ENCODE measurements at regions not wholly inside any gene's neighbourhood (a gene's known extent, or its start where the extent isn't known, plus 50 kb on each side); places are given as distances from the start of the nearest gene placed in this dataset.
"Not testable (repeated sequence)": the region's sequence is repeated elsewhere in the genome, so short reads cannot be mapped to it uniquely, and the experiment has no call there.

DNA sequence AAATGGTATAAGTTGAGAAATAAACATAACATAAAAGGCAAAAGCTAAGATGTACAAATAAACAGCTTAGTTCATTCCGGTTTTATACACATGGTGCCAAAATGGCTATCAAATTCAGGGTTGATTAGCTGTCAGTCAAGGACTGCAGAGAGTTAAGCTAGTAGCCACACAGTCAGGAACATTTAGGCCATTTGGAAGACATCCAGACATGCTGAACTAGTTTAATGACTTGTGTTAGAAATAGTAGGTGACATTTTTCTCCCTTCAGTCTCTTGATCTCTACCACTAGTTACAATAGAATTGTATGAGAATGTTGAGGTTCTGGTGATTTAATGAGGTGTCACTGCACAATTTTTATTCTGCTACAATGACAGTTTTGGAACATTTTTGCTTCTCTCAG is 394.4 kb upstream of the SPHKAP start:
- no peak for DNase-seq

DNA sequence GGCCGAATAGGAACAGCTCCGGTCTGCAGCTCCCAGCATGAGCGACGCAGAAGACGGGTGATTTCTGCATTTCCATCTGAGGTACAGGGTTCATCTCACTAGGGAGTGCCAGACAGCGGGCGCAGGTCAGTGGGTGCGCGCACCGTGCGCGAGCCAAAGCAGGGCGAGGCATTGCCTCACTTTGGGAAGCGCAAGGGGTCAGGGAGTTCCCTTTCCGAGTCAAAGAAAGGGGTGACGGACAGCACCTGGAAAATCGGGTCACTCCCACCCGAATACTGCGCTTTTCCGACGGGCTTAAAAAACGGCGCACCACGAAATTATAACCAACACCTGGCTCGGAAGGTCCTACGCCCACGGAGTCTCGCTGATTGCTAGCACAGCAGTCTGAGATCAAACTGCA is 386.8 kb upstream of the SPHKAP start:
- DNase-seq: not testable (repeated sequence)

DNA sequence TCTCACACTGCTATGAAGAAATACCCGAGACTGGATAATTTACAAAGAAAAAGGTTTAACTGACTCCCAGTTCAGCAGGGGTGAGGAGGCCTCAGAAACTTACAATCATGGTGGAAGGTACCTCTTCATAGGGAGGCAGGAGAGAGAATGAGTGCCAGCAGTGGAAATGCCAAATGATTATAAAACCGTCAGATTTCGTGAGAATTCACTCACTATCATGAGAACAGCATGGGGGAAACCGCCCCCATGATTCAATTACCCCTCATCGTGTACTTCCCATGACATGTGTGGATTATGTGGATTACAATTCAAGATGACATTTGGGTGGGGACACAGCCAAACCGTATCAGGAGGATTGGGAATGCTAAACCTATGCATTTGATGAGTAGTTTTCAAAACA is 380.3 kb upstream of the SPHKAP start:
- DNase-seq: no peak

DNA sequence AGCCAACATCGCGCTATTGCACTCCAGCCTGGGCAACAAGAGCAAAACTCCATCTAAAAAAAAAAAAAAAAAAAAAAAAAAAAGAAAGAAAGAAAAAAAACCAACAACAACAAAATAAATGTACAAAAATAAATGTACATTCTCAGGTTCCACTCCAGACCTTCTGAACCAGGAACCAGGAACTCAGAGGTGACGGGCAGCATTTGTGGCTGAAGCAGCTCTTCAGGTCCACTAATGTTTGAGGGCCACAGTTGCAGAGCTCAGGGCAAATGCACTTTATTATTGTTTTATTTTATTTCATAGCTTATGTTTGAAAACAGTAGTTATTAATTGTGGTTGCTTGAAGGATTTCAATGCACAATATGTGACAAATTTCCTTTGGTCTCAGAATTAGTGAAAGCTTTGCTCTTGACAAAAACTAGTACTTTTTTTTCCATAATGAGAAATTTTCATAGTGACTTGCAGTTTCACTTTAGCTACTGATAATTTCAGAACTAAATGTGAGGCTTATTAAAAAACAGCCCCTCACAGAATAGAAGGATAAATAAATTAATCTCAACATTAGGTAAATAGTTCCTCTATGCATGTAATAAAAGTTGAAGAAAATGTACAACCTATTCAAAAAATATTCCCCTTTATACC is 378.4 kb upstream of the SPHKAP start:
- DNase-seq: no peak

DNA sequence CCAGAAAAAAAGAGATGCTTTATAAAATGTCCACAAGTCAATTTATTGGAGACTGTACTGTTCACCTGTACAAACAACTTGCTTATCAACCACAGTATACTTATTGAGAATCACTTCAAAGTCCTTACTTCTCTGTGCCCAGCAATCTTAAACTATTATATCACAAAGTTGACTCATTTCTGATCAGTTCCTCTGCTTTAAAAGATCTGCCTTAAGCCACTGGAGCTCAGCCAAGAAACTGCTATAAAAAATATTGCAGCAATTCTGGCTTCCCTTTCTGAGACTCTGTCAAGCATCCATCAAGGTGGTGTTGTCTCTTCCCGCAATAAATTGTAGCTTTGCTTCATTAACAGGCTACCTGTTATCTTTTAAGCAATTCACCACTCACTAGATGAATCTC is 375.2 kb upstream of the SPHKAP start:
- DNase-seq: no peak

DNA sequence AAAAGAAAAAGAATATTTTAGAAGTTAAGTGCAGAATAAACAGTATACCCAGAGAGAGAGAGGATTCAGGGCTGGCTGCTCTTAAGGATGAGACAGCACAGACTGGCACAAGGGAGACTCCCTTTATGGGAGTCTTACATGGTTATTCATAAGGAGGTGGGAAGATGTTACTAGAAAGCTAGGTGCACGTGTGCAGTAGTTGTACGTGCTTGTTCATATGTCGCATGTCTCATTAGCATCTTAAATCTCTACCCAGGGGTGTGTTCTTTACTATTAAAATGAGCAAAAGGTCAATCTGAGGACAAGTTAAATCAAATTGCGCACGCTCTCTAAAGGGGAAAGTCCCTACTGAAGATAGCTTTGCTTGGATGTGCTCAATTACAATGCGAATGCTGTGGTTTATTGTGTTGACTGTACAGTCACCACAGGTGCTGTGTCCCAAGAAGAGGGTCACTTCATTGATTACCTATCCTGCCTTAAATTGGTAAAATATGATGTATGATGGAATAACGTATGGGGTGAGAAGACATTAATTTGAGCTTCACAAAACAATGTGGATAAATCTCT is 368.0 kb upstream of the SPHKAP start:
- DNase-seq: no peak

DNA sequence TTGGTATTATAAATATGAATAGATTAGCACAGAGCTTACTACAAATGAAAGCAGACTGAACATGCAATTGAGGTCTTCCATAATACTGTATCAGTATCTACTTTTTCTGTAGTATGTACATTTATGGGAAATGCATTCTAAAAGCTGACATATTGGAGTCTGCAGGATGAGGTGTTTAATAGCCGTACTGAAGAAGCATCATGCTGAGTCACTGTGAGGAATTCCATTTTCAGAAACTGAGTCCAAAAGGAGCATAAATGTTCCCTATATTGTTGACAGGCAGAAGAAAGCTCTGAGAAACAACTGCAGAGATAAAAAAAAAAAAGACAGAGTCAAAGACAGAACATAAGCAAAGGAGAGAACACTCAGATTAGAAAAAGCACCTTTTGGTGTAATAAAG is 366.7 kb upstream of the SPHKAP start:
- no peak for DNase-seq

DNA sequence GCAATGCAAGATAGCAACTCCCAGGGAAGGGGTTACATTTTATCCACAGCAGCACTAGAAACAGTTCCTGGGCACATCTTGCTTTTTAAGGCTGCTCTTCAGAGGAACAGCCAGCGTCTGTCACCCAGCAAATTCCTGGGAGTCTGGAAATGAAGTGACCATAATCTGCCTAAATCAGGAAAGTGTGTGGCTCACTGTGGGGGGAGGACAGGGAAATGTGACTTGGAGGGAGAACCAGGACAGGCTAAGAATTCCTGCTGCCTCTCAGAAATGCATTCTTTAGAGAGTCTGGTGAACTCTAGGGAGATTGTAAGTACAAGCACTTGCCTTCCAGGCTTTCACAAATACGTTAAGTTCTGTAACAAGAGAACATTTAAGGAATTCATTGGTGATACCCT is 364.3 kb upstream of the SPHKAP start:
- no peak for DNase-seq

DNA sequence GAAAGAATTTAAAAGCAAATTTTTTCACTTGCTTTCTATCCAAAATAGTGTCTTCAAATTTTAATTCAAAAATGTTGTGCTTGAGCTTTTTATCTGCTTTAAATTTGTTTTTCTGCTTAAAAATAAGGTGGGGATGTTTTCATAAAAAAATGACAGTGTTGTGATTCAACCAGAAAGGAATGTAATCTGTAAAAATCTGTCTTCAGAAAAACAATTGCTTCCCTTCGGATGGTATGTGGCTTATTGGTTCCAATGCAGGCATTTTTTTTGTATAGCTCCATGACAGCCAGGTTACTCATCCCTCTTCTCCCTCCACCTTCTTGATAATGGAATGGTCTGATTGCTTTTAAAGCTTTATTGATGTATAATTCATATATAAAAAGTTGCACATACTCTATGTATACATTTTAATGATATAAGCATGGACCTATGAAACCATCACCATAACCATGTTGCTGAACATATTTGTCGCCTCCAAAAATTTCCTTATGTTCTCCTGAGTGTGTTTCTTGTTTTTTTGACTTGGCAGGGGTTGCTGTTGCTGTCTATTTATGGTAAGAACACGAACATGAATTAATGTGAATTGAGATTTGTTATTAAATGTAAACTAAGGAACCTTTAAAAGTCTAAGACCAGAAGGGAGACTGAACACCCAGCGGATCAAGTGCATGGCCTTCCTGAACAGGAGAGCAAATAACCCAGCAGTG is 363.7 kb upstream of the SPHKAP start:
- DNase-seq: no peak

DNA sequence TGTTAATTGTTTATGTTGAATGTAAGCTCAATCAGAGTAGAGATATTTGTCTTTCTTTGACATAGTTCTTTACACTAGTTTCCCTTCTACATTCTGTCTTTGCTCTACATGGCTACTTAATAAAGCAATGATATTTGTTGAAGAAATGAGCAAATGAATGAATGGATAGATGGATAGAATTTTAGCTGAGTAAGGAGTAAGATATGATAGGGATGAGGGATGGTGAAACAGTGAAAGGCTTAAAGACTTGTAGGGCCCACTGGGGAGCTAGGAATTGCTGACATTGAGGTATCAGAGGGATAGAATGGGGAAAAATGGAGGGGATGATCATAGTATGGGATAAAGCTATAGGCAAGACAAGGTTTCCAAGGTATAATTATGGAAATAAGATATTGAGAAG is 361.6 kb upstream of the SPHKAP start:
- DNase-seq: no peak

DNA sequence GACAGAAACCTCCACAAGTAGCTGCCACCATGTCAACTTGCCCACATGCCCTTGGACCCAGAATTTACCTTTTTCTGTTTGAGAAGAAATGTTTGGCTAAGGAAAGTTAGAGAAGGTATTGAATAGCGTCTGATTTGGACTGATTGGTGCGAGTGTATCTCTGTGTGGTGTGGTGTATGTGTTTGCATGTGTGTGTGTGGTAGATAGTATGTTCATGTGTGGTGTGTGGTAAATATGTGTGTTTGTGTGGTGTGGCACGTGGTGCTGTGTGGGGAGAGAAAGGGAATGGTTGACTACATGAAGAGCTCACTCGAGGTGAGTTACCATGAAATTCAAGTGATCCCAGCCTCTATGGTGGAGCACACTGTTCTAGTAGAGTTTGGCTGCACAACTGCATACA is 360.8 kb upstream of the SPHKAP start:
- no peak for DNase-seq

DNA sequence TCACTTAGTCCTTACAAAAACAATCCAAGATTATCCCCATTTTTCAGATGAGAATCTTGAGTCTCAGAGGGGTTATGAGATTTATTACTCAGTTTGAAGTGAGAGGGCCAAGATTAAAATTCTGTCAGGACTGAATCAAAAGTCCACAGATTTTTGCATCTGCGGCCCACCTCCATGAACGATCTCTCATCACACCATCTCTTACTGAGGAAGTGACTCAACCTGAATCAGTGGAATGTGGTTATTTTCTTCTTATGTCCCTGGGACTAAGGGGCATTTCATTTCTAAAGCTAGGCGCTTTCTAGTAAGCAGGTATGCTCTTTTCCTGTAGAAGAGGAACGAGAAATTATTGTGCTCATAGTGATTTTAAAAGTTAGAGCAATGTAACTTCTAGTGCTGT is 360.3 kb upstream of the SPHKAP start:
- DNase-seq: no peak

DNA sequence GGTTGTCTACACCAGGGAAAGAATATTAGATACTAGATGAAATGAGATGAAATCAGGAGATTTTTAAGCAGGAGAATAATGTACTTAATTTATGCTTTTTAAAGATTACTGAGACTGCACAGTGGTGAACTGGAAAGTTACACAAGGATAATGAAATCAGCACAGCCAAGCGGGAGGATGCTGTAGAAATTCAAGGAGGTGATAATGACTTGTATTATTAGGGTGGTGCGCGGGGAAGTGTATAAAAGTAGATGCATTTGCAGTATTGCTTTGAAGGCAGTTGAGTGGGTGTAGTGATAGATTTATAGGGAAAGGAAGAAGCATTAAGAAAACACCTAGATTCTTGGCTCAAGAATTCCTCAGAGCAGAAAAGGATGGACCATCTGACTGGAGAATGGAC is 359.5 kb upstream of the SPHKAP start:
- DNase-seq: no peak

DNA sequence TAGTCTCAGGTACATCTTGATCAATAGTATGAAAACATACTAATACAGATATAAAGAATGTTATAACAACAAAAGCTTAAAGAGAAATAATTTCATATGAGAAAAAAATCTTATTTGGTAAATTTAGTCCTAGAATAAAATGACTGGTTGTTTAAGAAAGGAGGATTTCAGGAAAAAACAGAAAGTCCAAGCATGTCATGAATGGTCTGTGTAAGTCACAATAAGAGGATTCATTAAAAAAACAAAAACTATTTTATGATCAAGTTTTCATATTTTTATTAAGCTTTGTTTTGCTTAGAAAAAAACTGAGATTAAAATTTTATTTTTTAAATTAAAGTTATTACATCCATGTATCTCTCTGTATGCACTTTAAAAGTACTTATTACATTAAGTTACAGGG is 353.9 kb upstream of the SPHKAP start:
- DNase-seq: no peak

DNA sequence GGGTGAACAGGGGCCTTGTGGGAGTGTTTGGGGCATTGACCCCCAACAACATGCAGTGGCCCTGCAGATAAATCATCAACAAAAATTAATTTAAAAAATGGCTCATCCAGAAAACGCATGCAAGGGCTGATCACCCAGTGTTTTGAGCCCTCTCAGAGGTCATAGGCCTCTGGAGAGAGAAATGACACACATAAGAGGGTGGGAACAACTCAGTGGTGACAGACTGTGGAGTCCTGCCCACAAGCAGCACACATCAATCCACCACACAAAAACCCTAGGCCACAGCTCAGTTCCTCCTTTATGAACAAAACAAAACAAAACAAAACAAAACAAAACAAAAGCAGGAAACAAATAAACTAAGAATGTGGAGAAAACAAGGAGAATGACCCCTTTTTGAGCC is 351.7 kb upstream of the SPHKAP start:
- no peak for DNase-seq

DNA sequence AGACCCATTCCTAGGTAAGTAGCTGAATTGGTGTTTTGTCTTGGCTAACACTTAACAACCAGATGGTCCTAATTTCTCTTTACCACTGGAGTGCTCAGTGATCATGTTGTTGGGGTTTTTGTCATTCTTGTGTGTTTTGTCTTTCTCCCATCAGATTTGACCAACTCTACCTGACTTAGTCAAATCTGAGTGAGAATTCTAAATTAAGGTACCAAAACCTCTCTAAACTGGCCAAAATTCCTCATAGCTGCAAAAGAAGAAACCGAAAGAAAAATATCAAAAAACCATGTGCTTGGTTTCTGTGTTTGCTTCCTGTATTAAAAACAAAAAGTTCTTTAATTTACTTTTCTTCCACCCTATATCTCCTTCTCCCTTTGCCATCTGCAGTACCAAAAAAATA is 350.7 kb upstream of the SPHKAP start:
- DNase-seq: no peak

DNA sequence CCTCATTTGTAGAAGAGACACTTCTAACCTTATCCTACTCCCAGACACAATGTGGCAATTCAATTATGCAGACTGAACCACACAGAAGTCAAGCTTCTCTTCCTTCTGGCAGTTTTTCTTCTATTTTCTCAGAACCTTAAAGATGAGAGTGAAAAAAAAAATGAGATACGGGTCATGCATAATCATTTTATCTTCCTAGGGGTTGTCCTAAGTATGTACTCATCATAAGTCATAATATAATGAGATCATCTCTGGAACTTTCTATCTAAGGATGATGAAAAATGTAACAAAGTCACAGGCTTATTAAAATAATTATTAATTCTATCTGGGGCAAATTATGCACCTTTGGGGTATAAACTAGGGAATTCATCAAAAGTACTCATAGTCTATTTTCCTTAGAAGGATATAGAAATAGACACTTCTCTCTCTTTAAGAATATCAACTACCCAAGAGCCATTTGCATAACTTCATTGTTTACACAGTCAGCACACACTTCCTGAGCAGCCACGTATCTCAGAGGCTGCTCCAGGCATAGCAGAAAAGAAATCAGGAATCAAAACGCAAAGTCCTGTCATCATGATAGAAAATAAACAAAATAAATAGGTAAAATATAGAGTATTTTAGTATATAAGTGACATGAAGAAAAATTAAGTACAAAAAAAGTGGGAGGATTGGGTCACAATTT is 345.9 kb upstream of the SPHKAP start:
- DNase-seq: no peak

DNA sequence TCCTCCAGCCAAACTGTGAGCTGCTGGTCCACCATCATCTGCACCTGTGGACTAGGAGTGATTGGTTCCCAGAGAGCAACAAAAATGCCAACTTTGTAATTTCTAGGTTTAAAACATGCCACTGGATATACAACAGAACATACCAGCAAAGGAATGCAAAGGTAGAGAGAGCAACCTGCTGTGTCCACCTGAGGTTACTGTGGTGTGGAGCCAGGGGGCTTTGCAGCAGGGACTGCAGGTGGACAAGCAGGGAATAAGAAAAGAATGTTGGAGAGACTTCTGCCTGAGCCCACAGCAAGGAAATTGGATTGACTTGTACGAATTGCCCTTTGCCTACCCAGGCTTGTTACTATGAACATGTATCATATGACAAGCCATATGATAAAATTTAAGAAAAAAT is 345.2 kb upstream of the SPHKAP start:
- no peak for DNase-seq

DNA sequence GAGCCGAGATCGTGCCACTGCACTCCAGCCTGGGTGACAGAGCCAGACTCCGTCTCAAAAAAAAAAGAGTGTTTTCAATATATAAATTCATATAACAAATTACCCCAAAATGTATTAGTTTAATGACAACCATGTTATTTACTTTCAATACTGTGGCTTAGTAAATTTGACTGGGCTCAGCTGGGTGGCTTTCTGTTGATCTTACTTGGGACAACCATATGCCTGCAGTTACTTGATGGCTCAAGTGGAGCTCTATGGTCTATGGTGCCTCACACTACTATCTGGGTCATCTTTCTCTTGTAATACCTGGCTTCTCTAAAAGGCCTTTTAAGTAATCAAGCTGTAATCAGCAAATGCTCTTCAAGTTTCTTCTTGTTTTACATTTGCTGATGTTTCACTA is 341.5 kb upstream of the SPHKAP start:
- no peak for DNase-seq

DNA sequence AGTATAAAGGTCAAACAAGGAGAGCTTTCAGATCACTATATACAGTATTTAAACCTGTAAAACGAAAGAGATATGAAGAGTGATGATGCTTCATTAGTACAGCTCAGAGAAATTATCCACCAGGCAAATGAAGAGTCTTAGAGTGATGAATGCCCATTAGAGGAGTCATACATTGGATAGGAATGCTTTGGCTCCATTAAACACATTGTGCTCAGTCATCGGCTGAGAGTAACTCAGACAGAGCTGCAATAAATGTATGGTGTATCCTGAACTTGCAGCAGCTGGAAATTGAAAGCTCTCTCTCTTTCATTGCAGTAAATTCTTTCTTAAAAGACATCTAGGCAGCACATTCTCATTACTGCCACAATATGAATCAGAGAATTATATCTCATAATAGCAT is 340.8 kb upstream of the SPHKAP start:
- no peak for DNase-seq

DNA sequence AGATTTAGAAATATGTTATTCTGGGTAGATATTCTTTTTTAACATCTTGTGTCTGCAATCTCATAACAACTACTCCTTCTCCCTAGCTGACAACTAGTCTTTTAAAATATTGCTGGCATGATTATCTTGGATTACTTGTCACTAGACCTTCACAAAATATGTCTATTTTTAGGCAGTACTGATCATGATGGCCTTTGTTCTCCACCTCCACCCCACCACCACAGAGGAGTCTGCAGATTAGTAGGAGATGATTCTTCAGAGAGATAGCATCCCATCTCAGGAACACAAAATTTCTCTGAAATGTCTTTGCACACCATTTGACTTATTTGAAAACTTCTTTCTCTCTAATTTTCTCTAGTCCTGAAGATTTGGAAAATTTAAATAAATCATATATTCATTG is 338.1 kb upstream of the SPHKAP start:
- no peak for DNase-seq

DNA sequence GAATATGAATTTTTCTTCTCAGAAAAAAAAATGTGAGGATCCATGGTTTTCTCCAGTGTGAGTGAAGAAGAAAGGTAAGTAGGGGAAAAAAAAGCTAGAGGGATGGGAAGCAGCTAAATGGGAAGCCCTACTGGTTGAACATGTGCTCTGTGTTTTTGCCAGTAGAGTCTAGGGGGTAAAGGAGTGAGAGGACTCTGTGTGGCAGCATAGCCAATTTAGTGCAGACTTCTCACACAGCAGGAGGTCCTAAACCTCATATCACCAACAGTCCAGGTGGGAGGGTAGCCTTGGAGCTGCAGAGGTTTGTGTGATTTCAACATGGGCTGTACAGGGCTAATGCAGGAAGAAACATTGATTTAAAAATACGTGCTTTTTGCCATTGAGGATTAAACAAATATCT is 334.5 kb upstream of the SPHKAP start:
- no peak for DNase-seq

DNA sequence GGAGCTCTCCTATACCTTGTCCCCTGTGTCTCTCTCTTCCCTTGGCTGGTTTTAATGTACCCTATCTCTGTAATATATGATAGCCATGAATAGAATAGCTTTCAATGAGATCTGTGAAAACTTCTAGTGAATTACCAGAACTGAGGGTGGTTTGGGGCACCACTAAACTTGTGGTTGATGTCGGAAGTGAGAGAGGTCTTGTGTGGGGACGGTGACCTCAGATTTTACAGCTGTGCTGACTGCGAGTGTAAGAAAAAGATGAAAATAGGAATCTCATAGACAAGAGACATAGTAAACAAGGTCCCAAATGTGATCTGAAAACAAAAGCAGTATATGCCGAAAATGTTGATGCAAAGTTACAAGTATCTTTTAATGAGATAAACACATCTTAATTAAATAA is 332.0 kb upstream of the SPHKAP start:
- not testable (repeated sequence) for DNase-seq

DNA sequence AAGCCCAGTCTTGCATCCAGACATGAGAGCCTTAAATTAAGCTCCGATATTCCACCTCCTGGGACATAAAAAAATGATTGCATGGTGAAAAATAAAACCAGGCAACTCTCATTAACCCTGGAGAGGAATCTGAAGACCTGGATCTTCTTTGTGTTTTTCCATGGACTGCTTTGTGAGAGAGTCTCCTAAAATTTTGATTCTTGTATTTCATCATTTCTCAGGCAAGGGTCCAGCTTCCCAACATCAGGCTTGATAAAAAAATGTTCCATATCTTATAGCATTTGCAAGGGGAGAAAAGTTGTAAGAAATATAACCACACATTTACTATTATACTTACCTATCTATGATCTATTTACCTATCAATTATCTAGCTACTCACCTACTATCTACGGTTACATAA is 327.5 kb upstream of the SPHKAP start:
- DNase-seq: no peak

All from NCI-H748 treated with DMSO at 0.1 percent for 48 hours (cell line).